Activated gamma-delta T cell treated with anti-CD3 and anti-CD28 coated beads, Interleukin-2, amount 50 U/mL, for 16 hours (primary cell): ENCODE measurements at regions not wholly inside any gene's neighbourhood (a gene's known extent, or its start where the extent isn't known, plus 50 kb on each side); places are given as distances from the start of the nearest gene placed in this dataset.
"Not testable (repeated sequence)": the region's sequence is repeated elsewhere in the genome, so short reads cannot be mapped to it uniquely, and the experiment has no call there.

Experiments
- DNase-seq: peaks from one replicate; pipeline ENCODE4 v3.0.0-alpha.2; 2020; ENCODE audit warnings: low read depth

DNA sequence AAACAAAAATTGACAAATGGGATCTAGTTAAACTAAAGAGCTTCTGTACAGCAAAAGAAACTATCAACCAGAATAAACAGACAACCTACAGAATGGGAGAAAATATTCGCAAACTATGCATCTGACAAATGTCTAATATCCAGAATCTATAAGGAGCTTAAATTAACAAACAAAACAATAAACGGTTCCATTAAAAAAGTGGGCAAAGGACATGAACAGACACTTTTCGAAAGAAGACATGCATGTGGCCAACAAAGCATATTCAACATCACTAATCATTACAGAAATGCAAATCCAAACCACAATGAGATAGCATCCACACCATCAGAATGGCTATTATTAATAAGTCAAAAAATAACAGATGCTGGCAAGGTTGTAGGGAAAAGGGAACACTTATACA is 50.5 kb upstream of the MED13L start:
- DNase-seq, result not testable (repeated sequence)

DNA sequence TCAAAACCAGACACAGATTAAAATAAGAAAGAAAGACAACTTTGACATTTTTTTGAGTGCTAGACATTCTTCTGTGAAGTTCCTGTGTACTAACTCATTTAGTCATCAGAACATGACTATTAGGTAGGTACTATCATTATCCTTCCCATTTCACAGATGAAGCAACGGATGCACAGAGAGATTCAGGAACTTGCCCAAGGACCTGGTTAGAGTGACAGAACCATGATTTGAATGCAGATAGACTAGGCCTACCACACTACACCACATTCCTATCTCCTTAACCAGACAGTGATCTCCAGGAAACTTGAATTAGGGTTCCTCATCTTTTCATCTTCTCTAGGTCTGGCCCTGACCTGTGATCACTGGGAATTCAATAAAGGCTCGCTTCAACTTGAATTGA is 54.4 kb upstream of the MED13L start:
- no peak for DNase-seq

DNA sequence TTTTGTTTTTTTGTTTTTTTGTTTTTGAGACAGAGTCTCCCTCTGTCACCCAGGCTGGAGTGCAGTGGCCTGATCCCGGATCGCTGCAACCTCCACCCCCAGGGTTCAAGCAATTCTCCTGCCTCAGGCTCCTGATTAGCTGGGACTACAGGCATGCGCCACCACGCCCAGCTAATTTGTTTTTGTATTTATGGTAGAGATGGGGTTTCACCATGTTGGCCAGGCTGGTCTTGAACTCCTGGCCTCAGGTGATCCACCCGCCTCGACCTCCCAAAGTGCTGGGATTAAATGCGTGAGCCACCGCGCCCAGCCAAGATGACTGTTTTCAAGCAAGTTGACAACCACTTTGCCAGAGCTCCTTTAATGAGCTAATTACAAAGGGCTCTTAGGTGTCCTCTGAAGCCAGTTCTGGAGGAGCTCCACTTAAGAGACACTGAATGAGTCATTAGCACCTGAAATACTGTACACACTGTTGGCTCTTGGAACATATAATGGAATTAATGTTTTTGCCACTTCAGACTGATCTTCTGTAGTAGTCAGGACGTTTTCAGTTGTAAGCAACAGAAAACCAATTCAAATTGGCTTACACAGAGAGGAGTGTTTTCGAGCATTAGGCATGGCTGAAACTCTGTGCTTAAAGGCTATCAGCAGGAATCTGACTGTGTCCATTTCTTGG is 55.4 kb upstream of the MED13L start:
- DNase-seq, result no peak

DNA sequence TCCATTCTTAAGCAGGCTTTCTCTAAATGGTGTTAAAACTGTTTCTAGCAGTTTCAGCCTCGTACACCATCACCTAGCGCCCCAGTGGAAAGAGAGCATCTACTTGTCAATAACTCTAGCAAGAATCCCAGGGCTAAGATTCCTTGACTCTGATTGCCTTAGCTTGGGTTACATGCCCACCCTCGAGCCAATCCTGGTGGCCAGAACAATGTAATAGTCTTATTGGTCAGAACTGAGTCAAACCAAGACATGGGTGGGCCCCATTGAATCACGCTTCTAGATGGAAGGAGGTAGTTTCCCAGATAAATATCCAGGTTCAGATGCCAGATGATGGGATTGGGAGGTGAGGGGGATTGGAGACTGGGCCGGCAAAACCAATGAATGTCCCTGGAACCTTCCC is 55.9 kb upstream of the MED13L start:
- DNase-seq, result no peak

DNA sequence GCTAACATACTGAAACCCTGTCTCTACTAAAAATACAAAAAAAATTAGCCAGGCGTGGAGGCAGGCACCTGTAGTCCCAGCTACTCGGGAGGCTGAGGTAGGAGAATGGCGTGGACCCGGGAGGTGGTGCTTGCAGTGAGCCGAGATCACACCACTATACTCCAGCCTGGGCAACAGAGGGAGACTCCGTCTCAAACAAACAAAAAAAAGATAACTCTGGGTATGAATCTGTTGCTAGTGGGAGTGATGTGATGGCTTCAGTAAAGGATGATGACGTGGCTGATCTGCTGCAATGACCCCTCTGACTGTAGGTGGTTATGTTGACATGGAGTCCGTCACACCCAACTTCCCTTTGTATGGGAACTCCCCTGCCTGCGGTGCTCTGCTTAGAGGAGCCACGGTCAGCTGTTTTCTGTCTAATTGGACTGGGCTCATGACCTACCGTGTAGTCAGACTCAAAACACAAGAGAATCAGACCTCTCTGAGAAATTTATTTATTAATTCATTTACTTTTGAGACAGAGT is 59.1 kb upstream of the MED13L start:
- DNase-seq, result no peak

DNA sequence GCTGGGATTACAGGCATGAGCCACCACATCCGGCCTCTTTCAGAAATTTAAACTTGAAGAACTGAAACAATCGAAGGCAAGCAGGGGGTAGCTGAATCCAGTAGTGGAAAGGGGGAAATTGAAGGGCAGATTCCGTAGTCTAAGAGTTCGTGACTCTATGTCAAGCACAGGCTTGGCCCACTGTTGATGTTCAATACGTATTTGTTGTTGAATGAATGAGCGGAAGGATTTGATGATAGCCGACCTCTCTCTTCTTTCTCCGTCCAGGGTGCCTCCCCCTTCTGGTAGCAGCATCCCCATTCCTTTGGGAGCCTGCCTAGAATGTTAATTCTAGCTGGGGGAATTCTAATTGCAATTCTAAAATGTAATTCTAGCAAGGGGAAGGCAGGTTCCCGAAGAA is 59.8 kb upstream of the MED13L start:
- DNase-seq, result no peak

DNA sequence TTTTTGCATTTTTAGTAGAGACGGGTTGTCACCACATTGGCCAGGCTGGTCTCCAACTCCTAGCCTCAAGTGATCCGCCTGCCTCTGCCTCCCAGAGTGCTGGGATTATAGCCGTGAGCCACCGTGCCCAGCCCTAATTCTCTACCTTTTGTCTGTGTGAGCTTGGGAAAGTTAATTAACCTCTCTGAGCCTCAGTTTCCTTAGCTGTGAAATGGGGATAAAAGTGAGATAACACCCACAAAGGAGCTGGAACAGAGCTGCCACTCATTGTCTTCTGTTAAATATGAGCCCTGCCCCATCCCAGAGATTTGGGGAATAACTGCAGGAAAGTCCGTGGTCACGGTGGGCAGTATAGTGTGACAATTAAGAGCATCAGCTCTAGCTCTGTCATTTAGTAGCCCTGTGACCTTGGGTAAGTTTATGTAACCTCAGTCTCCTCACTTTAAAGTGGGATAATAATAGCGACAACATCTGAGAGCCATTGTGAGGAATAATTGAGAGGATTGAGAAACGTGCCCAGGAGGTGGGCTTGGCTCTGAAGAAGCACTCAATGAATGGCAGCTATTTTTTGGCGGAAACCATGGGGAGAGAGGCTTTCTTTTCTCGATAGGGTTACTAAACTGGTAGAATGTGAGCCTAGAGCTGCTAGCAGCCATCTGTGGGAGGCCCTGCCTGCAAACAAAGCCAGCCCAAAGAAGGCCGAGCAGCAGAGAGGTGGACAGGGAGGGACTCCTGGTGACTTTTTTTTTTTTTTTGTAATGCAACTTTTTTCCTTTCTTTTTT is 60.8 kb upstream of the MED13L start:
- DNase-seq, result no peak

DNA sequence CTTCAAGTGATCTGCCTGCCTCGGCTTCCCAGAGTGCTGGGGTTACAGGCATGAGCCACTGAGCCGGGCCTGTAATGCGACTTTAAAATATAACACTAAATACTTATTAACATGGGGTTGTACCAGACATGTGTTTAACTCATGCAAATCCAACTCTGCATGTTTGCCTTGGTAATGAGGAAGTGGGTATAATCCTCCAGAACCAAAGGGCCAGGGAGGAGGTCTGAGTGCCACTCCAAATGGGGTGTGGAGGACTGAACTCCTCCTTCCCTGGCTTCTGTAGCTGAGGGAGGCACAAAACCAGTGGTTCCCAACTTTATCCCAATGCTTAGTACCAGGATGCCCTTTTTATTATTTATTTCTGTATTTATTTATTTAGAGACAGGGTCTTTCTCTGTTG is 61.6 kb upstream of the MED13L start:
- DNase-seq, result no peak

DNA sequence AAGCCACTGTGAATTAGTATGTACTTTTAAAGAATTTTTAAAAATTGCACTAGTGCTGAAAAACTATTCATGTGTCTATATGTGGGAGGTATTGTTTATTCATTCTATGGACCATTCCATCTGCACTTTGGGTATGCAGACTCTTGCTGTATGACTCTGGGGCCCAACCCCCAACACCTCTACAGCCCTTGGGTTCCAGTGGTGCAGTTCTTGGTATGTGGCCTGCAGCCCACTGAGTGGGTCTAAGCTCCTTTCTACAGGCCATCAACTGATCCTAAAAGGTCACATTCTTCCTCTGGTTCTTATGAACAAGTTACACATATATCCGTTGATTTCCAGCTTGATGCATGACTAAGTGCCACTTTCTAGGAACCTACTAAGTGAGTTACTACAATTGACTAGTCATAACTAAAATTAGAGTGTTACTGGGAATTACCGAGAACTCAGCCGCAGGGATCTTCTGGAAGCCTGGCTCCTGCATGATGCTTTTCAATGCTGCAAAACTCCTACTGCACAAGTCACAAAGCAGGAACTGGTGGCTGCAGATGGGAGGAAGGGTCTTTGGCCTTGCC is 62.4 kb upstream of the MED13L start:
- no peak for DNase-seq

DNA sequence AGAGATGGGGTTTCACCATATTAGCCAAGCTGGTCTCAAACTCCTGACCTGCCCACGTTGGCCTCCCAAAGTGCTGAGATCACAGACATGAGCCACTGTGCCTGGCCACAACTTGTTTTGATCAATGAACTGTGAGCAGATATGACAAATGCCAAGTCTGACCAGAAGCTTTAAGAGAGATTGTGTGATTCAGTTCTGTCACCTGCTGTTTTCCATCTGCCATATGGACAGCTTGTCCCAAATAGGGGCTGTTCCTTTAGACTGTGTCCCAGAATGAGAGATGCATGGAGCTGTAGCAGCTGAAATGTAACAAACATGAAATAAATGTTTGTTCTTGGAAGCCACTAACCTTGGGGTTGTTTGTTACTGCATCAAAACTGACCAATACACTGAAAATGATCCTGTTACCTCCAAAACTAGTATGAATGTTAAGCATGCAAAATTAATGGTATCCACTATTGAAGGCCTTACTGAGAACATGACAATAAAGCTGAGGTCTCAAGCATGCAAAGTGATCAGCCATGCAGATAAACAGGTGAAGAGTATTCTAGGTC is 65.9 kb upstream of the MED13L start:
- DNase-seq, result no peak

DNA sequence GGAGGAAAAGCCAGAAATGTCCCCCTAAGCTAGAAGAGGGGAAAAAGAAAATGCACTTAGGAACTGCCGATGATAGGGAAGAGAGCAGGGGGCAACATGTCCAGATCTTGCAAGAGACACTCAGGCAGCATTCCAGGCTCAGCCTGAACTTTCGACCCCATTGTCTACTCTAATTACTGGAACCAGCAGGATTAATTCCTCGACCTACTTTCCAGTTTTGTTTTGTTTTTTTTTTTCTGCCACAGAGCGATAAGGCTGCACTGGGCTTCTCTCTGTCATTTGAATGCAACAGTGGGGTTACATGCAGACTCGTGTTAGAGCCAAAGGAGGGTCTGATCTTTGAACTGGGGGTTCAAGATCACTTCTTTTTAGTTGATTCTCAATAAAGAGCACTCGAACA is 68.7 kb upstream of the MED13L start:
- DNase-seq, result no peak

DNA sequence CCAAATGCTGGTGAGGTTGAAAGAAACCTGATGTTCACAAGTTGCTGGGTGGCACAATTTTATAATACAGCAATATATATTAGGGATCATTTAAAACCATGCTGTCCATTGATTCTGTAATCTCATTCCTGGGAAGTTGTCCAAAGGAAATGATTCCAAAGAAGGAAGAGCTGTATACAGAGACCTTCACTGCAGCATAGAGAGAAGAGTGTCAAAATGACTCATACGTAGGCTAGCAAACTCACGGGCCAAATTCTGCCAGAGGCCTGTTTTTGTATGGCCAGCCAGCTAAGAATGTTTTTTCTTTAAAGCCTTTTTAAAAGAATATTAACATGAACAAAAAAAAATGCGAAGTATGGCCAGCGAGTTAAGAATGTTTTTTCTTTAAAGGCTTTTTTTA is 69.2 kb upstream of the MED13L start:
- no peak for DNase-seq

DNA sequence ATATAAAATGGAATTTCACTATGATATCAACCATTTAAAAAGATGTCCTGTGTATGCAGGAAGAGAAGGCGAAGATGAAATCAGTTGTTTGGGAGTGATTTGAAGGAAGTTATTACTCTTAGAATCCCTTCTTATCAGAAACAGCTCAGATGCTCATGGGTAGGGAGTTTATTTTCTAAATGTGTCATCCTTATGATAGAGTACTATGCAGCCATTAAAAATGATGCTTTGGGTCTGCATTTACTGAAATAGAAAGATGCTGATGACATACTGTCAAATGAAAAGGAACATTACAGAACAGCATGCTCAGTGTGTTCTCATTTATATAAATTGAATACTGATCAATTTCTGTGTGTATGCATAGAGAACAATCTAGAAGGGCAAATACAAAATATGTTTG is 69.8 kb upstream of the MED13L start:
- no peak for DNase-seq

DNA sequence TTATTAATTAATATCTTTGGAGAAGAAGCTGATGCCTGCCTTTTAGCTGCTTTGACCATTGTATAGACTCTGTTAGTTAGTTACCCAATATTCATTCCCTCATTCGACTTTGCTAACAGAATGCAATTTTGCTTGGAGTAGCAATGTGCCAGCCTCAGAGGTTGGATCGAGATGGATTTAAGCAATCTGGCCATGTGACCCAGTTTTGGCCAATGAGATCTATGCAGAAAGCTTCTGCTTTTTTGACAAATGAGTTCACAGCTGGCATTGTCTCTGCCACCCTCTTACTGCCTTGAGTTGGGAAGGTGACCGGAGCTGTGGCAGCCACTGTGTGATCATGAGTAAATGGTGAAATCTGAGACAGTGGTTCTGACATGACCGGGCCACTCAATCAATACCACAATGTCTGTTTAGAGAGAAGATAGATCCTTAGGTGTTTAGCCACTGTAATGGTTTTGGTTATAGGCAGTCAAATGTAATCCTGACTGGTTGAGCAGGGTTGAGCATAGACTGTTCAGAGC is 74.9 kb upstream of the MED13L start:
- no peak for DNase-seq

DNA sequence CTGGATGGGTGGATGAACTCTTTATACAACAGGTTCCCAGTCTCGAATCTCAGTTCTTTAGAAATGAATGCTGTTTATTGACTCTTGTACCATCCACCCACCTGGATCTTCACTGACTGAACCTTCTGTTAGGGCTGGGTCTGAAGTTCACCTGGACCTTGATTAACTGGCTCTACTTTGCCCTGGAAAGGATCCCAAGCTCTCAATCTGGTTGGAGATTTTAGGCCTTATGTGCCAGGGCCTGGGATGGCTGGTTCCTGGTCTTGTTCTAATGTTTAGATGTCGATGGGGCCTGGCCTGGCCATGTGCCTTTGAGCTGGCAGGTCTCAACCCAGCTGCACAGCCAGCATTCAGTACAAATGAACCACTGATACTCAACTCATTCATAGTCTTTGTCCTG is 76.5 kb upstream of the MED13L start:
- no peak for DNase-seq

DNA sequence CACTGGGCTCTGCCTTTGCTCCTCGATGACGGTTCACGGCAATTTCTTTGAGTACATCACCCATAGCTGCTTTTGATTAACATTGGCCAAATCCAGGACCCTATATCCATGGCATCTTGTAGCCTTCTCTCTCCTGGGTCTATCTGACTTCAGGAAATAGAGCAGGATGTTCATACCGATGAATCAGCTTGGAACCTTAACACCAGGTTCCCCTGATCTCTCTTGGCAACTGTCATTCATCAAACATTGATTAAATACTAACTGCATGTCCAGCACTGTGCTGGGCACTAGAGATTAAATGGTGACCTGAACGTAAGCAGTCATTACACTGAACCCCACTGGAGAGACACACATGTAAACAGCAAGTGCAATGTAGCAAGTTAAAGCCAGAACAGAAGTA is 77.0 kb upstream of the MED13L start:
- no peak for DNase-seq

DNA sequence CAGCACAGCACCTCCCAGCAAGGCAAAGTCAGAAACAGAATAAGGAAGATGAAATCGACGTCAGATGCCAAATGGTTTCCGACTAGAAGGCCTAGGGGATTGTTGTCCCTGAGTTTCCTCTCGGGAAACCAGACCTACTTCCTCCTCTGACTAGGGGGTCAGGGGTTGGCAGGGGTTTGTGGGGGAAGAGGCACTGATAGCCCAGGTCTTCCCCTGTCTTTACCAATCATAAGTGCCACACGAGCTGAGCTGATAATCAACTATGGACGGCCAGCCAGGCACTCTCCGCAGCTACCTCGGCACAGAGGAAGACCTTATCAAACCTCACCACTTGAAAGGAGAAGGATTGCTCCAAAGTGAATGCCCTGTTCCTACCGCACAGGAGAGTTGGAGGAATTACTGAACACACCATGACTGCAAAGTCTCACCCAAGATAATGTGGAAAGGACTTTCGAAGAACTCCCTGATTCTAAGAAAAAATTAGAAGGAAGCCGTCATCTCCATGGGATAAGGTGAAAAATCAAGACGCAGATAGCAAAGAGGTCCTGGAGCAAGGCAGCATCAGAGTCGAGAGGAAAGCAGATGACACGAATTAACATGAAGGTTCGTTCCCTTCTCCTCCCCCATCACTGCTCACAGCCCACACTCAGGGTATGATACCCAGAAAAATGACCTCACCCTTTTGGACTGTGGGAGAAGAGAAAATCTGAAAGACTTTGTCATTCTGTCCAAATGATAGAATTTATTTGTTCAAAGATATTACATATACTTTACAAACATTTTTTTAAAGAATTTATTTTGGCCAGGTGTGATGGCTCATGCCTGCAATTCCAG is 77.7 kb upstream of the MED13L start:
- no peak for DNase-seq

DNA sequence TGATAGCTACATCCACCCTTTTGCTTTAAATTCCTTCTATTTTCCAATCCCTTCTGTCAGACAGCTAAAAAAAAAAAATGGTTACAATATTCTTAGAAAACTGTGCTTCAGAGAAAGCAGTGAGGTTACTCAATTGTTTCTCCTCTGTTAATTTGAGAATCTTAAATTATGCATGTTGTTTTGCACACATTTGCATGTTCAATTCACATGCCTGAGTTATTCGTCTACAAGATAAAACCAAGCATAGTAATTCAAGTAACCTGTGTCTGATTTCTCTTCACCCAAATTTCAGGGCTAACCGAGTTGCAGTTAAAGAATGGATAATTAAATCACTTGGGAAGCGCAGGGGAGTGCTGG is 81.0 kb upstream of the MED13L start:
- no peak for DNase-seq

DNA sequence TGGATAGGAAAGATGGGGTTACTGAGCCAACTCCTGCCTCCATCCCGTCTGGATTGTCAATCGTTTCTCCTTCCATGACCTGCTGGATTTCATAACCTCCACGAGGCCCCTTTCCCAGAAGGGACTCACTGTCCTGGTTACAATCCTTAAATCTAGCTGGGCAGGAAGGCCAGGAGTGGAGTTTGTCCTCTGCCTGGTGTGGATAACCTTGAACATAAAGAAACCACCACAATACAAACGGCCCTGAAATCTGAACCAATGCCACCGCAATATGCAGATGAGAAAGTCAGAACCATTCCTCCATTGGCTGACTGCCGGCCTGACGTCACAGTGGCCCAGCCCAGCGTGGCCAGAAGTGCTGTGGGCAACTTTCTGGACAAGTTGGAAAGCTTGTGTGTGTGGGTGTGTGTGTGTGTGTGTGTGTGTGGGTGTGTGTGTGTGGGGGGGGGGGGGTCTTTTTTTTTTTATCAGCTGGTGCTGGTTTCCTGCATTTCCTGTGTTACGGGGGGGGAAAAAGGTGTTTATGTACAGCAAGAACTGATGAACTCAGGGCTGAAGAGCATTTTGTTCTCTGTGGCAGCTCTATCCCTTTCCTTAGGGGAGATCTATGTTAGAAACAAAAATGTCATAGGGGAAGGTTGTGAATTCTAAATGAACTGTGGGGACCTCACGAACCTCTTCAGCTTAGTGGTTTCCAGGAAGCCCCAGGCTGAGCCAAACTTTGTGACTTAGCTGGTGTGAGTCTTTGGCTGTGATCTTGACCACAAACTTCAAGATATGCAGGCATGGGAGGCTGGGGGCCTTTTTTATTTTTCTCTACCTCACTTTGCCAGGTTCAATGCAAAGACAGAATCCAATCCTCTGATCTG is 81.6 kb upstream of the MED13L start:
- DNase-seq, result peak; percentile 51

DNA sequence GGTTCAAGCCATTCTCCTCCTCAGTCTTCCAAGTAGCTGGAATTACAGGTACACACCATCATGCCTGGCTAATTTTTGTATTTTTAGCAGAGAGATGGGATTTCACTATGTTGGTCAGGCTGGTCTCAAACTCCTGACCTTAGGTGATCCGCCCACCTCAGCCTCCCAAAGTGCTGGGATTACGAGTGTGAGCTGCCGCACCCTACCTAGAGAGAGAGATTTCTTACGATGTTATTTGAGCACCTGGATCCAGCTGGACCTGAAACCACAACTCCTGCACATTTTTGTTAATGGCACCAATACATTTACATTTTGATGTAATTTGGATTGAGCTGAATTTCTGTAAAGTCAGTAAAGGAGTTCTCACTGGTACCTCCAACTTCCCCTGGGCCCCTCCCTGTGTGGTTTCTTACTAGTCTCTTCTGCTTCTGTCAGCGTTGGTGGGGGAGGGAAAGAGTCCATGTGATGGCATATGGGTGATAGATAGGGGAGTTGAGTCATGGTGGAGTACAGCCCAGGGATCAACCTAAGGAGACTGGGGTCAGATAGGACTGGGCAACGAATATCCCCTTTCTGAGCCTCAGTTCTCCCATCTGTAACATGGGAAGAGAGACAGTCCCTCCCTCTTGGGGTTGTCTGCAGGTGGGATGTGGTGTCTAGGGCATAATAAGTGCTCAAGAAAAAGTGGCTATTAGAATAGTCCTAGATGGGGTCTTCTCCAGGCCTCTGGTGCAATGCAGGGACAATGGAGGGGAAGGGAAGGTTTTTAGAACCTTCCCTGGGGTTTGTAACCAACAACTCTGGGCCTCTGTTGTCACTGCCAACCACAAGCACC is 83.3 kb upstream of the MED13L start:
- DNase-seq, result no peak
